AG09319 (cell line): ENCODE measurements at regions not wholly inside any gene's neighbourhood (a gene's known extent, or its start where the extent isn't known, plus 50 kb on each side); places are given as distances from the start of the nearest gene placed in this dataset.
"Not testable (repeated sequence)": the region's sequence is repeated elsewhere in the genome, so short reads cannot be mapped to it uniquely, and the experiment has no call there.

Experiments used
- DNase-seq: peaks from one replicate; pipeline ENCODE4 v3.0.0-alpha.2; 2010; ENCODE audit warnings: low read depth; ENCODE audit errors: extremely low read depth
- TF ChIP-seq, protein P1 (sequence below): IDR thresholded peaks from 2 replicates; pipeline ENCODE4 v1.5.1; 2011; ENCODE audit warnings: low read depth, mild to moderate bottlenecking, inconsistent platforms, low read length, moderate library complexity

DNA sequence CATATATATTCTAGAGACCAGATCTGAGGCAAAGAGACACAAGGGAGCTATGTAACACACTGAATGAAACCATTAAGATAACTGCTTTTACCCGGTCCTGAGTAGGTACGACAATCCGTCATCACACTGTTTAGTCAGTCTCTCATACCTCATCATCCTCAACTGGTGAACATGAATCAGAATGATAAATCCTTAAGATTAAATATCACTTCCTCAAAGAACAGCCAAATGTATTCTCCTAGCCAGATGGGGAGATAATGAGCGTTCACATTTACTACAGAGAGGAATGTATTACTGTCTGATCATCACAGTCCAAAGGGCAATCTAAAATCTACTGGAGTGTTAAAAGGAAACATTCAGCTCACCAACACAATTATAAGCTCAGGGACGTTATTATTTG, 319.4 kb upstream of the STAC start:
- TF ChIP-seq, protein P1, sequence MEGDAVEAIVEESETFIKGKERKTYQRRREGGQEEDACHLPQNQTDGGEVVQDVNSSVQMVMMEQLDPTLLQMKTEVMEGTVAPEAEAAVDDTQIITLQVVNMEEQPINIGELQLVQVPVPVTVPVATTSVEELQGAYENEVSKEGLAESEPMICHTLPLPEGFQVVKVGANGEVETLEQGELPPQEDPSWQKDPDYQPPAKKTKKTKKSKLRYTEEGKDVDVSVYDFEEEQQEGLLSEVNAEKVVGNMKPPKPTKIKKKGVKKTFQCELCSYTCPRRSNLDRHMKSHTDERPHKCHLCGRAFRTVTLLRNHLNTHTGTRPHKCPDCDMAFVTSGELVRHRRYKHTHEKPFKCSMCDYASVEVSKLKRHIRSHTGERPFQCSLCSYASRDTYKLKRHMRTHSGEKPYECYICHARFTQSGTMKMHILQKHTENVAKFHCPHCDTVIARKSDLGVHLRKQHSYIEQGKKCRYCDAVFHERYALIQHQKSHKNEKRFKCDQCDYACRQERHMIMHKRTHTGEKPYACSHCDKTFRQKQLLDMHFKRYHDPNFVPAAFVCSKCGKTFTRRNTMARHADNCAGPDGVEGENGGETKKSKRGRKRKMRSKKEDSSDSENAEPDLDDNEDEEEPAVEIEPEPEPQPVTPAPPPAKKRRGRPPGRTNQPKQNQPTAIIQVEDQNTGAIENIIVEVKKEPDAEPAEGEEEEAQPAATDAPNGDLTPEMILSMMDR, result no peak

GRCh38 chr3:36063992-36064391, 316.3 kb upstream of the STAC start:
- DNase-seq, result no peak
- TF ChIP-seq, protein P1, result no peak

More for the DNA sequence above, 319.4 kb upstream of the STAC start:
- no peak for DNase-seq

GRCh38 chr3:36065321-36065720, 315.0 kb upstream of the STAC start:
- no peak for DNase-seq
- TF ChIP-seq, protein P1, result no peak

DNA sequence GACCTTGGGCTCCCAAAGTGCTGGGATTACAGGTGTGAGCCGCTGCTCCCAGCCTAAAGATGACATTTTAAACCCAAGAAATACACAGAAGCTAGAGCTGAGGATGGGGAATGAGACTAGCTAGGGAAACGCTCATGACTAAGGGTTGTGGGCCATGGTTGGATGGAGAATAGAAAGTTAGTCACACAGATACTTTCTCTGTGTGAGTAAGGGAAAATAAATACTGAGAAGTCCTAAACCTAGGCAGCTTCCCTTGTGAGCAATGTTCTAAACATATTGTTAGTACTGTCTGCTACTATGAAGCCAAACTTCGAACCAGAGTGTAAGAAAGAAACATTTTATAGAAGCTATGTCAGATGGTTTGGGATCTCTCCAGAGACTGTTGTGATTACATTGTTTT, 304.8 kb upstream of the STAC start:
- DNase-seq, result no peak
- TF ChIP-seq, protein P1, result no peak

DNA sequence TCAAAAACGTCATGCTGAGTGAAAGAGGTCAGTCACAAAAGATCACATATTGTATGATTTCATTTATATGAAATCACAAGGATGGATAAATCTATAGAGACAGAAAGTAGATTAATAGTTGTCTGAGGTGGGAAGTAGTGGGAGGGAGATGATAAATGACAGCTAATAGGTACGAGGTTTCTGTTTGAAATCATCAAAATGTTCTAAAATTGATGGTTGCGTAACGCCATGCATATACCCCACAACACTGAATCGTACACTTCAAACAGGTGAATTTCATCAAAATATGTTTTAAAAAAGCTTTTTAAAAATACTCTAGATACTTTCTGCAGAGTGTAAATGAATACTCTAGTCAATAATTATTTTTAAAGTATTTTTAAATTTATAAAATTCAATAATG, 303.0 kb upstream of the STAC start:
- TF ChIP-seq, protein P1, result no peak
- no peak for DNase-seq

GRCh38 chr3:36082958-36083357, 297.3 kb upstream of the STAC start:
- not testable (repeated sequence) for DNase-seq

DNA sequence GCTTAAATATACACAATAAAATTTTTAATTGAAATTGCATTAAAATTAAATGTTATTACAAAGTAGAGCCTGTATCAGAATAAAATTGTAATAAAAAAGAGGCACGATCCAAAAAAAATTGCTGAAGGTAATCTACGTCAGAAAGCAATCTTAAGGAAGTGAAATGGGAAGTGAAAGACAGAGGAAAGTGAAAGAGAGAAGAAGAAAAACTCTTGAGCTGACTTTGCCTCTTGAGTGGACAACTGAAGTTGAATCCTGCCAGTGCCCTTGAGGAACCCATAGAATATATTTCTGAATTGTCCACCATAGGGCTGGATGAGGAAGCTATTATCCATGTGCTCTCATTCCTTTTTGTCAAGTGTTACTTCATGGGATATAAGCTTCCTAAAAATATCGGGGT, 285.1 kb upstream of the STAC start:
- DNase-seq, result no peak
- TF ChIP-seq, protein P1, result no peak

DNA sequence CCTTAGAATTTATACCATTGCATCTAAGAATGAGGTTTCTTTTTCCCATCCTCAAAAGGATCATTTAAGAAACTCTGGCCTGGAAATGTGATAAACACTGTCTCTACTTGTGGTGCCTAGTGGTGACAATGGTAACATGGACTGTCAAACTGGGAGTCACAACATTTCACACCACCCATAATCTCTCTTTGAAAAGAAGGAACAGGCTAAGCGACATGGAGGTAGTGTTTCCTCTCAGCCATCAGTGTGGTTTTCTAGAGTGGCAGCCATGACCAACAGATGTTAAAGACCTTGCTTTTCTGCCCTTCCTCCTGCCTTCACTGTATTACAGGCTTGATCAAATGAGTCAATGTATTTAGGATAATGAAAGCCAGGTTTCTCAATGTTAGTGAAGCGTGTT, 283.1 kb upstream of the STAC start:
- TF ChIP-seq, protein P1, result no peak
- no peak for DNase-seq
